ENCODE measurements at regions not wholly inside any gene's neighbourhood (a gene's known extent, or its start where the extent isn't known, plus 50 kb on each side); places are given as distances from the start of the nearest gene placed in this dataset.

DNA sequence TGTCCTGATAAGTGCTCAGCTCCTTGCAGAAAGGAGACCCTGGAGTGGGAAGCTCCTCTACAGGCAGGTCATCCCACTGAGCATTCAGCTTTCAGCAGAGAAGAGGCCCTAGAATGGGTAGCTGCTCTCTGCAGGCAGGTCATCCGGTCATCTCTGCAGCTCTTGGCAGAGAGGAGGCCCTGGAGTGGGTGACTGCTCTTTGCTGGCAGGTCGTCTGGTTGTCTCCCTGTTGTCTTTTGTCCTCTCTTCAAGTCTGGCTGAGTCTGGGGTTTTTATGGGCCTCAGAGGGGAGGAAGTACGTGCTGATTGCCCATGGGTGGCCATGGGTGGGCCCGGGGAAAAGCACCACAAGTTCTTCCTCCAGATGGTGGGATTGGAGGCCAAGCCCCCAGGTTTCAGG is 250.3 kb upstream of the EDNRB start:
- 76% methylated on average over 4 of the region's 4 CpGs for WGBS
- TF ChIP-seq POLR2AphosphoS5 (IDR thresholded peaks at IDR 0.05) (no peak), POLR2A (IDR thresholded peaks at IDR 0.05) (no peak)
- TF ChIP-seq, protein P1, sequence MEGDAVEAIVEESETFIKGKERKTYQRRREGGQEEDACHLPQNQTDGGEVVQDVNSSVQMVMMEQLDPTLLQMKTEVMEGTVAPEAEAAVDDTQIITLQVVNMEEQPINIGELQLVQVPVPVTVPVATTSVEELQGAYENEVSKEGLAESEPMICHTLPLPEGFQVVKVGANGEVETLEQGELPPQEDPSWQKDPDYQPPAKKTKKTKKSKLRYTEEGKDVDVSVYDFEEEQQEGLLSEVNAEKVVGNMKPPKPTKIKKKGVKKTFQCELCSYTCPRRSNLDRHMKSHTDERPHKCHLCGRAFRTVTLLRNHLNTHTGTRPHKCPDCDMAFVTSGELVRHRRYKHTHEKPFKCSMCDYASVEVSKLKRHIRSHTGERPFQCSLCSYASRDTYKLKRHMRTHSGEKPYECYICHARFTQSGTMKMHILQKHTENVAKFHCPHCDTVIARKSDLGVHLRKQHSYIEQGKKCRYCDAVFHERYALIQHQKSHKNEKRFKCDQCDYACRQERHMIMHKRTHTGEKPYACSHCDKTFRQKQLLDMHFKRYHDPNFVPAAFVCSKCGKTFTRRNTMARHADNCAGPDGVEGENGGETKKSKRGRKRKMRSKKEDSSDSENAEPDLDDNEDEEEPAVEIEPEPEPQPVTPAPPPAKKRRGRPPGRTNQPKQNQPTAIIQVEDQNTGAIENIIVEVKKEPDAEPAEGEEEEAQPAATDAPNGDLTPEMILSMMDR (IDR thresholded peaks at IDR 0.05): no peak
- Histone ChIP-seq H3K9me3 (no peaks in the 10 kb centered on the region), H3K27me3 (replicated peaks; ENCODE audit: insufficient read depth) (no peaks in the 10 kb centered on the region), H3K4me1 (replicated peaks) (no peaks in the 10 kb centered on the region), H3K27ac (no peak overlapping the region), H3K36me3 (no peaks in the 10 kb centered on the region), H3K4me3 (no peak overlapping the region)
- intact Hi-C loops (cut with DNase I): no loop called here
- no peak for DNase-seq (ENCODE audit: low spot score)

DNA sequence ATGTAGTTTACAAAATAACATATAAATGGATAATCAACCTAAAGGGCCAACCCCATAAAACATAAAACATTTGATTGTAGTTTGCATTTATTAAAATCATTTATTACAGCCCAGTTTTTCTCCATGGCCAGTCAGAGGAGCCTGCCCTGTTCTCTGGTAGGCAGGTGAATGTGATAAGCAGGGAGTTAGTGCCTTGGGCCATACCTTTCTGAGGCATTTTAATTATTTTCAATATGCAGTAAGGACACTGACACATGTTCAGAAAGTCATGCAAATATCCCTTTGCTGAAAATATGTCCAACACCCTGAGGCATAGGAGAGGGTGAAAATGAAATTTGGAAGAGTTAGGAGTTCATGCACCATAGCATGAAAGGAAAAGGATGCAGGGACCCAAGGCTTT is 242.6 kb upstream of the EDNRB start:
- H3K27ac ChIP-seq: no peak overlapping the region
- H3K4me3 ChIP-seq: no peak overlapping the region
- DNase-seq (ENCODE audit: low spot score): no peak
- H3K9me3 ChIP-seq: no peaks in the 10 kb centered on the region
- no peaks in the 10 kb centered on the region for H3K36me3 ChIP-seq
- no peaks in the 10 kb centered on the region for H3K4me1 ChIP-seq (replicated peaks)
- no peak for TF ChIP-seq POLR2AphosphoS5 (IDR thresholded peaks at IDR 0.05)
- TF ChIP-seq, protein P1 (IDR thresholded peaks at IDR 0.05): no peak
- TF ChIP-seq POLR2A (IDR thresholded peaks at IDR 0.05): no peak
- intact Hi-C loops (cut with DNase I): no loop called here
- no peaks in the 10 kb centered on the region for H3K27me3 ChIP-seq (replicated peaks; ENCODE audit: insufficient read depth)

DNA sequence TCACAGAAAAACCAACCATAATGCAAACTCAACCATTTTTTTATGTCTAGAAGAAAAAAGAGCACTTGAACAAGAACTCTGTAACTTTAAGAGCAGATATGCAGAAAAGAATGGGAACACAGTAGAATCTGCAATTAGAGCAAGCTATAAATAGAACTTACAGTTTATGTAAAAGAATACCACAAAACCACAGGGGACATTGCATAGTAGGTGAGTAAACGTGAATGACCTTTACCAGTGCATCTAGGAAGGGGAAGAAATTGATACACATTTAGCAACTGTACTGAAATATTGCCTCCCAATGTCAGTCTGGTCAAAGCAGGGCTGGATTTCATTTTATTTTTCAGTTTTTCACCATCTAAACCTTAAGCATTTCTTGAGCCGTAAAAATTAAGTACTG is 242.2 kb upstream of the EDNRB start:
- no peaks in the 10 kb centered on the region for H3K4me1 ChIP-seq (replicated peaks)
- 47% methylated on average over 2 of the region's 2 CpGs for WGBS
- no peak overlapping the region for H3K27ac ChIP-seq
- intact Hi-C loops (cut with DNase I): no loop called here
- TF ChIP-seq, protein P1 (IDR thresholded peaks at IDR 0.05): no peak
- TF ChIP-seq POLR2A (IDR thresholded peaks at IDR 0.05): no peak
- TF ChIP-seq POLR2AphosphoS5 (IDR thresholded peaks at IDR 0.05): no peak
- no peaks in the 10 kb centered on the region for H3K9me3 ChIP-seq
- no peaks in the 10 kb centered on the region for H3K36me3 ChIP-seq
- no peak overlapping the region for H3K4me3 ChIP-seq
- DNase-seq (ENCODE audit: low spot score): no peak
- no peaks in the 10 kb centered on the region for H3K27me3 ChIP-seq (replicated peaks; ENCODE audit: insufficient read depth)

DNA sequence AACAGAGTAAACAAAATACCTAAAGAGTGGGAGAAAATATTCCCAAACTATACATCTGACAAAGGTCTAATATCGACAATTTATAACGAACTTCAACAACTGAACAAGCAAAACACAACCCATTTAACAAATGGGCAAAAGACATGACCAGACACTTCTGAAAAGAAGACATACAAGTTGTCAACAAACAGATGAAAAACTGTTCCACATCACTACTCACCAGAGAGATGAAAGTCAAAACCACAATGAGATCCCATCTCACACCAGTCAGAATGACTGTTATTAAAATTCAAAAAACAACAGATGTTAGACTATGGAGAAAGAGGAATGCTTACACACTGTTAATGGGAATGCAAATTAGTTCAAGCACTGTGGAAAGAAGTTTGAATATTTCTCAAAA is 233.8 kb upstream of the EDNRB start:
- Histone ChIP-seq H3K36me3 (no peaks in the 10 kb centered on the region), H3K4me1 (replicated peaks) (no peaks in the 10 kb centered on the region), H3K4me3 (no peak overlapping the region), H3K9me3 (no peaks in the 10 kb centered on the region), H3K27me3 (replicated peaks; ENCODE audit: insufficient read depth) (no peaks in the 10 kb centered on the region), H3K27ac (no peak overlapping the region)
- WGBS: 89% methylated on average over 2 of the region's 2 CpGs
- DNase-seq (ENCODE audit: low spot score): no peak
- TF ChIP-seq, protein P1 (IDR thresholded peaks at IDR 0.05): no peak
- TF ChIP-seq POLR2A (IDR thresholded peaks at IDR 0.05) (no peak), POLR2AphosphoS5 (IDR thresholded peaks at IDR 0.05) (no peak)
- intact Hi-C loops (cut with DNase I): no loop called here

DNA sequence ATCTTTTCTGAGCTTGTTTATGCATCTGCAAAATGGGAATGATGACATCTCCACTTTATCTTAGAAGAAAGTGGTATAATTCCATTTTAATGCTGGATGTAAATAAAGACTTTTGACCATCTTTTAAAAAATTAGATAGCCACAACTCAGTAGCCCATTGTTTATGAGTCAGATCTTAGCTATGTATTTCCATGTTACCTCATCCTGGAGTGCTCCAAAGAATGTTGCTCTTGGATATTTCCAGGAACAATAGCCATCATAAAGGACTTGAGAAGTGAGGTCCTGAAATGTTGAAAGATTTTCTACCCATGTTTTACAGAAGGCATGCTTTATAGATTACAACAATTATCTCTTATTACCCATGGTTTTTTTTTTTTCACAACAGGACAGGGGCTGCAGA is 229.3 kb upstream of the EDNRB start:
- H3K4me1 ChIP-seq (replicated peaks): no peaks in the 10 kb centered on the region
- no peaks in the 10 kb centered on the region for H3K9me3 ChIP-seq
- intact Hi-C loops (cut with DNase I): no loop called here
- TF ChIP-seq POLR2A (IDR thresholded peaks at IDR 0.05) (no peak), POLR2AphosphoS5 (IDR thresholded peaks at IDR 0.05) (no peak)
- TF ChIP-seq, protein P1 (IDR thresholded peaks at IDR 0.05): no peak
- H3K27me3 ChIP-seq (replicated peaks; ENCODE audit: insufficient read depth): no peaks in the 10 kb centered on the region
- DNase-seq (ENCODE audit: low spot score): no peak
- H3K27ac ChIP-seq: no peak overlapping the region
- no peaks in the 10 kb centered on the region for H3K36me3 ChIP-seq
- no peak overlapping the region for H3K4me3 ChIP-seq

Measured in prostate gland (tissue), 2 donors.